GM18507 (cell line): ENCODE measurements at regions not wholly inside any gene's neighbourhood (a gene's known extent, or its start where the extent isn't known, plus 50 kb on each side); places are given as distances from the start of the nearest gene placed in this dataset.

Source experiments
- DNase-seq: peaks from one replicate; pipeline ENCODE4 v3.0.0; 2011; ENCODE audit warnings: low read depth; ENCODE audit not compliant: insufficient read length; ENCODE audit errors: extremely low spot score
- FAIRE-seq: peaks from 2 replicates; lab custom pipeline; 2011; peaks lifted over from hg19 to GRCh38; lab: Jason Lieb, UNC

DNA sequence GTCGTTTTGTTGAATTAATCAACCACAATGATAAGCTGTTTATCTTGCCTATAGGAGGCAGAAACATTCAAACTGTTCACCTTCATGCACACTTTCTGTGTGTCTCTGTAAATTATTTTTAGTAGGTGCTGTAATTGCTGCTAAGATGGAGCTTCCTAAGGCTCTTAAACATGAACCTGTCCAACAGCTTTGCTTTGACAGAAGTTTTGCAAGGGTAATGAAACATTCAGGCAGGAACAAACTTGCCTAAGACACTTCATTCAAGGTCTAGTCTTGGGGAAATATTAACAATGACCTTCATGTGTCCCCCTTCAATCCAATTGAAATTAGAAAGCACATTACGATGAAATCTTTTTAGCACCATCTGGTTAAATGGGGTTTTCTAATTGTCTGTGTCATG is 156.1 kb downstream of the DIPK2A start:
- DNase-seq (no peak), FAIRE-seq (no peak)

DNA sequence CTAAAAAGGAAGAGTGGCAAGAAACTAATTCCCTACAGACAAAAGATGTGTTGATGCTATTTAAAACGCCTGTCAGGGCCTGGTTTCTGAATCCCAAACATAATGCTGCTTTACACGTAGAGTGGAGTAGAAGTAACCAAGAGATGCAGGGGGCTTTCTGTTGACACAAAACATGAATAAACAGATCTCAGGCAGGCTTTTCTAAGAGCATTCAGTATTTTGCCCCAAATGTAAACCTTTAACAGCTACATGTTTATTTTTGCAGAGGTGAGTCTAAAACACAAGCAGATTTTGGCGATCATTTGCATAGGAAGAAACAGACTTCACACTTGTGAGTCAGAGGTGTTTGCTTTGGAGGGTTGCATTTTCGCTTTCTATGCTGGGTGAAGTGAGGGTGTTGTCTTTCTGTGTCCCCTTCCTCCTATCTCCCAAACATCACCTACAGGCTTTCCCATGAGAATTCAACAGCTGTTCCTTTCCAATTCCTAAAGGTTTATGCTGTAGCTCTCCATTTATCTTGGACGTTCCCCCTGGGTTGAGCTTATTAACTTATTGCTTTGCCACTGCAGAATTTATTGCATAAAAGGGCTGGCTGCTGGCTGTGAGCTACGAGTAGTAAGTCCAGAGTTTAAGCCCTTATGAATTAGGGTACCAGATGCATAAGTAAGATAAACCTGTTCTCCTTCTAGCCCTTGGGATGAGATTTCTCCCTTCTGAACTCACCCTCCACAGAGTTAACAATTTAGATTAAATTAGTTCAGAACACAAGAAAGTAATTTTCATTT is 156.7 kb downstream of the DIPK2A start:
- peak; percentile 22 for DNase-seq
- peak; percentile 98 for FAIRE-seq

DNA sequence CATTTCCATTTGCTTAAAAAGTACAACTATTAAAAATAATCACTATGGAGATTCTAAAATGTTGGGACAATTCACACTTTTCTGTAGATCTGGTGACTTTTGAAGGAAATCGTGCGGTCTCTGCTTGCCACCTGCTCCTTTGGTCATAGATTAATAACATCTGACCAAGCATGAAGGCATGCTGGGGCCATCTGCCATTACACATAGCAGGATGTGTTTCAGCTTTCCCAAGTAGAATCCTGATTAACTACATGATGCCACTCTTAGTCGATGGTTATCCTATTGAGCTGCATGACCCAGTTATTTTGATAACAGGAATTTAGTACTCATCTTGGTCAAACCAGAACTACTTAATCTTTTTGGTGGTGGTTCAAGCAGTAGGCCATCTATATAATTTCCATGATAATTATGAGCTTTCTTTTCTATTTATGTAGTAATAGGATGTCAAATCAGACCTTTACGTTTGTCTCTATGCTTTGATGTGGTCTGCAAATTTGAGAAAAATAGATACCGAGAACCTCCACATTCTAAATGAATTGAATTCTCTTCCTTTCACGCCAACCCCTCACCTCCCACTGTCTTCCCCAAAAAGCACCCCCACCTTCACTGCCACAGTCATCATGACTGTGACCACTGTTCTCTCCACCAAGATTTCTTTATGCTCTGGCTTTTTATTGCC is 158.1 kb downstream of the DIPK2A start:
- DNase-seq (no peak), FAIRE-seq (peak; percentile 35)

DNA sequence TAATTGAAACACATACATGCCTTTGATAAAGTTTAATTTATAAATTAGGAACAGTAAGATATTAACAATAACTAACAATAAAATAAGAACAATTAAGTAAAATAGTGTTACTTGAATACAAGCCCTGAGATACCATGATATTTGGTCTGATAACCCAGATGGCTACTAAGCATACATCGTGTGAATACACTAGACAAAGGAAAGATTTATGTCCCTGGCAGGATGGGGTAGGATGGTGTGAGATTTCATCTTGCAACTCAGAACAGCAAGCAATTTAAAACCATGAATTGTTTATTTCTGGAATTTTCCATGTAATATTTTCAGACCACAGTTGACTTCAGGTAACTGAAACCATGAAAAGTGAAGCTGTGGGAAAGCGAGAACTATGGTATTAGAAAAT is 169.5 kb downstream of the DIPK2A start:
- FAIRE-seq: no peak
- no peak for DNase-seq

DNA sequence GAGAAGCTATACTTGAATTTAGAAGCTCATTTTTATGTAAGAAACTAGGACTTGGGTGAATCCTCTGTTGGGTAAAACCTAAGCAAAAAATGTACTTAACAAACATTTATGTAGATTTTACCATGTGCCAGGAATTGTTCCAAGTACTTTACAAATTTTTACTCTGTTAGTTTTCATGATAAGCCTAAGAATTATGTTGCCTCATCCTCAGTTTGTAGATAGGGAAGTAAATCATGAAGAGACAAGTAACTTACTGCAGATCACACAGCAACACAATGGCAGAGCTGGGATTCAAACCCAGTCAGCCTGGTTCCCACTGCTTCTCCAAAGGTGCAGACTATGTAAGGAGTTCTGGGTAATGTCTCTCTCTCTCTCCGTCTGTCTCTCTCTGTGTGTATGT is 169.9 kb downstream of the DIPK2A start:
- FAIRE-seq (no peak), DNase-seq (no peak)

DNA sequence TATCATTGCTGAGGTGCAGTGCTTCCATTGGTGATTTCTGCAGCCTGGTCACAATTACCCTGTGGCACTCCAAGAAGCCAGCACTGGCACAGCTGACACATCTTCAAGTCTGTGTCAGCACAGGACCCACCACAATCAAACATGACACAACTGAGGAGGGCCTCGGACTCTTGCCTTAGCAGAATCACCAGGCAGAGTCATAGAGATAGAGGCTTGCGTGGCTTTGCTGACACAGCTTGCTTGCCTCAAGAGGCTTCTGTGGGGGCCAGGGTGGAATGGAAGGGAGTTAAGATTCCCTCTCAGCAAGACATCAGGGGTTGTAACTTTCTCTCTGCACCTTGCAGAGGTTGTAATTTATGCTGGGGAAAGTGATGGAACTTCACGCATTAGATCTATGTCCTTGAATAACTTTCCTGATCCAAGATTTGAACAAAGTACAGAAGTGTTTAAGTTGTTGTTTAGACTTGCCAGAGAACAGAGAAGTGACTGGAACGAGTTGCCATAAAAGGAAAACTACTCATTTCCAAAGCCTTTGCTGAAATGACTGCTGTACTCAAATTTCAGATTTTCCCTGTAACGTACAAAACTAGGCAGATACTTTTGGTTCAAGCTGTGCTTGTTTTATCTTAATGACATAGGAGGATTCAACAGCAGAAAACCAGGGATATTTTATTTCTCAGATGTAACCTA is 170.7 kb downstream of the DIPK2A start:
- FAIRE-seq: no peak
- DNase-seq: no peak

DNA sequence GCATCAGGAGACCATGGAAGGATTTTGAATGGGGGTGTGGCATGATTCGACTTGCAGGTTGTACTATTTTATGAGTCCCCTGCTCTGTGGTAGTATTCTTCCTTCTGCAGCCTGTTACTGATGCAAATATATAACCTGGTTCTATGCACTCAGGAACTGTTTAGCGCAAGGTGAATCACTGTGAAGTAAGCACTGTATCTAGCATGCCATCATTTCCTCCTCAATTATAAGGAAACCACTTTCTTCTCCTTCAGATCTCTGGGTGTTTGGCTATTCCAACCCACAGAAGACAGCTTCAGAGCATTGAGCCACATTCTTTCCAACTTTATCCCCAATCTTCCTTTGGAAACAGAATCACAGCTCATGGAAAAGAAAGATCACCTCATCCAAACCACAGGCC is 176.7 kb downstream of the DIPK2A start:
- no peak for FAIRE-seq
- DNase-seq: no peak

DNA sequence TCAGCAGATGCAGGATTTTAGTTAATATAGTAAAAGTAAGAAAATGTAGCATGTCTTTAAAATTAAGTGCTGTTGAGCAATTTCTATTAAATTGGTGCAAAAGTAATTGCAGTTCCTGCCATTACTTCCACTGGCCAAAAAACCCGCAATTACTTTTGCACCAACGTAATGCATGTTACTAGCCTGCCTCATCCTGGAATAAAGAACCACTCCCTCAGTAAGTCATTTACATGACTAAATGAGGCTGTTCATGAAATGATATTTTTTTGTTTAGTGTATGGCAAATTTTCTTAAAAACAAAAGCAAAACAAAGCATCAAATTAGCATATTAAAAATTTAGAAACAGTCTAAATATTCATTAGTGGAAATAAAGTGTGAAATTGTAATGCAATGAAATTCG is 180.4 kb downstream of the DIPK2A start:
- FAIRE-seq (no peak), DNase-seq (no peak)

DNA sequence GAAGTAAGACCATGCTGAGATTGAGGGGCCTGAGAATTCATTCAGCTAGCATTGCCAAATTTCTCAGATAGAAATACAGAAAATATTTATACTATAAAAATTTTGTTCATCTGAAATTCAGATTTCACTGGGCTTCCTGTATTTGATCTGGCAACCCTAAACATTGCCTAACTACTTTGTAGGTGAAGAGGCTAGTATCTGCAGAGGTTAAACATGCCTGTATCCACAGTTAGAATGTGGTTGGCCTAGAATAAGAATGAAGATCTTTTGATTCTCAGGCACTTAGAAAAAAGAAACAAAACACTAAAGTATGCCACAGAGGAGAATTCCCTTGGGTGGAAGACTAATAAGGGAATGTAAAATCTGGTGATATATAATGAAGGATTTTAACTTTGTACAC is 189.0 kb downstream of the DIPK2A start:
- no peak for FAIRE-seq
- DNase-seq: no peak

DNA sequence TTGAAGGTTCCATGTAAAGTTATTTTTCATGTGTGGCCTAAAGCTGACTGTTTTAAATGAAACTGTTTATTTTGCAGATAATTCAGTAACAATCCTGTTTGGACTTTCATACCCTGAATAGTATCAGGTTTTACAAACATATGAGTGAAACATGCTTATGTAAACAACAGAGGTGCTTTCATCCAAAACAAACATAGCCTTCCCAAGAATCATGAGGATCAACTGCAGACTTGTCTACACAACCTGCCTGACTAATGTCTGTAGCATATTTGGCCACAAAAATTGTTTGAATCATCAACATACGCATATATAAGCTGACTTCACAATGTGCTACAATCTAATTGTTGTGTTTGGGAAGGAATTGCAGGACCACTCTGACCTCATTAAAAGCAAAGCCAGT is 190.4 kb downstream of the DIPK2A start:
- no peak for DNase-seq
- FAIRE-seq: no peak

DNA sequence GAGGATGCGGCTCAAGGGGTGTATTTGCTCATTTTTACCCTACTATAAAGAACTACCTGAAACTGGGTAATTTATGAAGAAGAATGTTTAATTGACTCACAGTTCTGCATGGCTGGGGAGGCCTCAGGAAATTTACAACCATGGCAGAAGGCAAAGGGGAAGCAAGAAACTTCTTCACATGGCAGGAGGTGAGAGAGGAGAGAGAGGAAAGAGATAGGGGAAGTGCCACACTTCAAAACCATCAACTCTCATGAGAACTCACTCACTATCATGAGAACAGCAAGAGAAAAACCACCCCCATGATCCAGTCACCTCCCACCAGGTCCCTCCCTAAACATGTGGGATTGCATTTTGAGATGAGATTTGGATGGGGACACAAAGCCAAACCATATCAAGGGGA is 192.7 kb downstream of the DIPK2A start:
- no peak for FAIRE-seq
- DNase-seq: no peak

DNA sequence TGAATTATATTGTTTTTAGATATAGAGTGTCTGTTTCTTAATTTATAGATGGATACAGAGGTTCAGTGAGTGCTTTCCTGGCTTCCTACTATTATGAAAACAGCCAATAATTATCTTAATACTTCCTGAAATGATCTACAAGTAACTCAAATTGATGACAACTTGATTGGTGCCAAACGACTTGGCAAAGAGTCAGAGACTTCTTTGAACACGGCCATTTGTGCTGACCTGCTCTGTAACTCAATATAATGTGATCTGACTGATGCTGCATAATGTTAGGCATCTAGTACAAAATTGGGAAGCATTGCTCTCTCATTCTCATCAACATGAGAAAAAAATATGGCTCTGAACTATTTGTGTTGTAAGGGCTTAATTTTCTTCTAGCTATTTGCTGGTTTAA is 193.9 kb downstream of the DIPK2A start:
- DNase-seq: no peak
- no peak for FAIRE-seq

DNA sequence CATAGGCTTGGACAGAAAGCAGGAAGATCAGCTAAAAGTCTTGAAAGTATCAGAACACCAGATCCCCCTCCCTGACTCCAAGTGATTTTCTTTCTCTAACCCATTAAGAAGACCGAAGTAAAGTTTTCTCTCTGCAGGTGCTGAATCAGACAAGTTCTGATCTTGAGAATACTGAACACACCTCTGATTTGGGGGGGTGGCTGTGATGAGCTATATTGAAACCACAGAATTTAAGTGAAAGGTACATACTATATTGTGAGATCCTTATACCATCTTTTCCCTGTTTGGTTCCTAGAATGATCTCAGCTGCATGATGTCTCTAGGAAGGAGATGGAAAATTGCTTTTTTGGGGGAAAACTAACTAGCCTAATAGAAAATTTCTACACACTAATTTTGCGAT is 196.0 kb downstream of the DIPK2A start:
- FAIRE-seq (no peak), DNase-seq (no peak)

DNA sequence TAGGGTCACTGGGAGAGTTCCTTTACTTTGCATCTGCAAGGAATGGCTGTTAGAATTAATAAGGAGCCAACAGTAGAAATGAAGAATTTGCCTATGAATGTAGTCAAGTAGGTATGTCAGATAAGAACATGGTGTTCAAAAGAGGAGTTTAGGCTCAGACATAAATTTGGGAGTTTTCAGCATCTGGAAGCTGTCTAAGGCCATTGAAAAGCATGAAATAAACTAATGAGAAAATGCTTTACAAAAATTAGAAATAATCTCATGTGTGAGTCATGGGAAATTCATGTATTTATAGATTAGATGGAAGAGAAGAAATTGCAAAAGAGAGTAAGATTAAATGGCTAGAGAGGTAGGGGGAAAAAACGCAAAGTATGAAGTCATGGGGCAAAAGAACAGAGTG is 201.9 kb downstream of the DIPK2A start:
- no peak for FAIRE-seq

DNA sequence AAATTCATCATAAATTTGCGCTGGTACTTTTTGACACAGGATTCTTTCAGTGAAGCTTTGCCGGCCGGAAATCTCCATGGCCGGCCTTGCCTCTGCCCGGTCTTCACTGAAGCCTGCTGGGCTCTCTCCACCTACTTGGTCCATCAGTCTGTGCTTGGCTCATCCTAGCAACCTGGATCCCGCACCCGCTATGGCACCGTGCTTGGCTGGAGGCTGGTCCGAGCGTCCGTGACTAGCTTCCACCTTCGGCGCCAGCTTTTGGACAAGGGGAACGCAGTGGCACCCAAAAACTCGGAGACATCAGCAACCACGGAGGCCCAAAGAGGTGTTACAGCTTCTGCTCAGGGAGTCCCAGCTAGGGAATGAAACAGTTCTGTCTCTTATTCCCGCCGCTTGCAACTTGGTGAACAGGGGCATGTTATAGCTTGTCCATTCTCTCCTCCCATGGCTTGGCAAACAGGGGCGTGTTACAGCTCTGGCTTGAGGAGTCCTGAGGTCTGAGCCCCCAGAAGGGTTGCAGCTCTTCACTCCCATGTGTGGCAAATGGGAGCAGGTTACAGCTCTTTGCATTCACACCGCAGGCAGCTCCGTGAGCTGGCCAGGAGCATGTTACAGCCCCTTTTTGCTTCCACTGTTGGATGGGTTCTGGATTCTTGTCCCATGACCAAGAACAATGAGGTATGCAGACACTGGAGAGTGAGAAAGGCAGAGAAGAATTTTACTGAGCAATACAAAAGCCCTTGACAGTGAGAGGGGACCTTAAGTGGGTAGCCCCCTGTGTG is 204.2 kb downstream of the DIPK2A start:
- FAIRE-seq: no peak

More for the DNA sequence above, 201.9 kb downstream of the DIPK2A start:
- no peak for DNase-seq

DNA sequence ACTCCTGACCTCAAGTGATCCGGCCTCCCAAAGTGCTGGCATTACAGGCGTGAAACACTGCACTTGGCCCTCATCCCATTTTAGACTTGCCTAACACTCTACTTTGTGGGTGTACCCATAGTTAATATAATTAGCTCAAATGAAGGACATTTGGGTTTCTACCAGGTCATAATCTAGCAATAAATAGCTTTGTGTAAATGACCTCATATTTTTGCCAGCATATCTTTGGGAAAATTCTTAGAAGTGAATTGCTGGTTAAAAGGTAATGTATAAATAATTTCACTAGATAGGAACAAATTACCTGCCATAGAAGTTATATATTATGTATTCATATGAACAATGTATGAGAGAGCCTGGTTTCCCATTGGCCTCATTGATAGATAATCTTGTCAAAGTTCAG is 206.0 kb downstream of the DIPK2A start:
- FAIRE-seq (no peak), DNase-seq (no peak)

More for the DNA sequence above, 204.2 kb downstream of the DIPK2A start:
- DNase-seq: no peak

DNA sequence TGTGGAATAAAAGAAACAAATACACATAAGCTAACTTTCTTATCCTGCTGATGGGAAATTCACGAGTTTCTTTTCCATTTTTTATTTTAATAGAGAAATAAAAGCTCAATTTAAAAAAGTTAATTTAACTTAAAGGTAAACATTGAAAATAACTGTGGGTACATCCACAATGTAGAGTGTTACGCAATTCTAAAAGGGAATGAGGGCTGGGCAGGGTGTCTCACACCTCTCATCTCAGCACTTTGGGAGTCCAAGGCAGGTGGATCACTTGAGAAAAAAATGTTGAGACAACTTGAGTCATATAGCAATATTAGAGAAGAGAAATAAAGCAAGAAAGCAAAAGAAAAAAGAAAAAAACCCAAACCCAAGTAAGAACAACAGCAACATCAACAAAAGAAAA is 207.0 kb downstream of the DIPK2A start:
- FAIRE-seq (no peak), DNase-seq (no peak)

DNA sequence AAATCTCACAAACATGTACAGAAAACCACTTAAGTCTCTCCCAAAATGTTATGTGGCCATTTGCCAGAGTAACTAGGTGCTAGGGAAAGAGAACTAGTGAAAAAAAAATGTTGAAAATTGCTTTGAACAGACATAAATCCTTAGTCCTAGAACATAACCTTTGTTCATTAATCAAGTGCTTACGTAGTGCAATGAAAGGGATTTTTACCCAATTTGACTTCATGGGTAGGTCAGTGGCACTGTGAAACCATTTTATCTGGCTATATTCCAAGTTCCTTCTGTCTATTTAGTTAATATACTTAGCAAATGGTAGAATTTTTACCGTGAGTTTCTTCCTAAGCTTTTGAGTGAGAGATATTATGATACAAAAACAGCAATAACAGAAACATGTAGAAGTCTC is 209.4 kb downstream of the DIPK2A start:
- DNase-seq (no peak), FAIRE-seq (no peak)

DNA sequence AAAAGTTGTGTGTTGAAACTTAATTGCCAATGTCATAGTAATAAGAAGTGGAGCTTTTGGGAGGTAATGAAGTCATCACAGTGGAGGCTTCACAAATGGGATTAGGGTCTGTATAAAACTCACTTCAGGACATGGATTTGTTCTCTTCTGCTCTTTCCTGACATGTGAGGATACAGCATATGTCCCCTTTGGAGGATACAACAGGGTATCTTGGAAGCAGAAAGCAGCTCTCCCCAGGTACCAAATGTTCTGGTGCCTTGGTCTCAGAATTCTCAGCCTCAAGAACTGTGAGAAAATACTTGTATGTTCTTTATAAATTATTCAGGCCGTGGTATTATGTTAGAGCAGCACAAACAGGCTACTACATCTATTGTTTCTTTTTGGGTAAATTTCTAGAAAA is 210.9 kb downstream of the DIPK2A start:
- DNase-seq: no peak
- no peak for FAIRE-seq

DNA sequence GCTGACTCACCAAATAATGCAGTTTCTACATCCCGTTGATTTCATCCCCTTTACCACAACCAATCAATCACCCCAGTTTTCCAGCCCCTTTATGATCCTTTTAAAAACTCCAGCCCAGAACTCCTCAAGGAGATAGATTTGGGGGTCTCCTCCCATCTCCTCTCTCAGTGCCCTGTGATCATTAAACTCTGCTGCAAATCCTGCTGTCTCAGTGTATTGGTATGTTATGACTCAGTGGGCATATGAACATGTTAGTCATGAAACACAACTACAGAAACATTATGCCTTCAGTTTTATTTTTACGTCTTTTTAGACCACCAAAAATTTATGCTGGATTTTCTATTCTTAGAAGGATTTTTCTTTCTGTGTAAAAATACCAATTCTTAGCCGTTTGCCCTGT is 213.7 kb downstream of the DIPK2A start:
- FAIRE-seq: no peak
- DNase-seq: no peak
